Epithelial cell of esophagus (primary cell): ENCODE measurements at regions not wholly inside any gene's neighbourhood (a gene's known extent, or its start where the extent isn't known, plus 50 kb on each side); places are given as distances from the start of the nearest gene placed in this dataset.
"Not testable (repeated sequence)": the region's sequence is repeated elsewhere in the genome, so short reads cannot be mapped to it uniquely, and the experiment has no call there.

Experiments used
- DNase-seq: peaks from one replicate; pipeline ENCODE4 v3.0.0; 2010; ENCODE audit warnings: low read depth
- H3K4me3 ChIP-seq: 2 replicates; pipeline ENCODE4 v1.5.1; 2011; ENCODE audit warnings: mild to moderate bottlenecking, low read length, control low read depth
- CTCF ChIP-seq: IDR thresholded peaks from 2 replicates; pipeline ENCODE4 v1.5.1; 2011; ENCODE audit warnings: low read depth, mild to moderate bottlenecking, low read length, control low read depth, inconsistent platforms; ENCODE audit not compliant: insufficient read depth; ENCODE audit errors: missing control alignments

GRCh38 chr4:72948080-72948479, 121.4 kb downstream of the COX18 start:
- no peak for TF ChIP-seq CTCF
- DNase-seq: no peak
- no peak overlapping the region for H3K4me3 ChIP-seq

GRCh38 chr4:72945719-72946336, 123.7 kb downstream of the COX18 start:
- H3K4me3 ChIP-seq: no peak overlapping the region
- no peak for TF ChIP-seq CTCF
- DNase-seq: no peak

- no peak overlapping the region for H3K4me3 ChIP-seq
- no peak for TF ChIP-seq CTCF
- DNase-seq: no peak
Measured at GRCh38 chr4:72942565-72942964, 127.0 kb downstream of the COX18 start.

GRCh38 chr4:72938516-72938915, 131.0 kb downstream of the COX18 start:
- no peak overlapping the region for H3K4me3 ChIP-seq
- TF ChIP-seq CTCF: no peak
- DNase-seq: no peak

- no peak for DNase-seq
- no peak for TF ChIP-seq CTCF
- H3K4me3 ChIP-seq: no peak overlapping the region
Measured at GRCh38 chr4:72935462-72935861, 134.1 kb downstream of the COX18 start.

GRCh38 chr4:72933029-72933428, 136.5 kb downstream of the COX18 start:
- no peak overlapping the region for H3K4me3 ChIP-seq
- peak; percentile 79 for DNase-seq
- no peak for TF ChIP-seq CTCF

- no peak for TF ChIP-seq CTCF
- no peak overlapping the region for H3K4me3 ChIP-seq
- no peak for DNase-seq
Measured at GRCh38 chr4:72931346-72931745, 138.2 kb downstream of the COX18 start.

- DNase-seq: peak; percentile 68
- not testable (repeated sequence) for H3K4me3 ChIP-seq
Measured at GRCh38 chr4:72929596-72930274, 139.8 kb downstream of the COX18 start.
